ENCODE measurements at regions not wholly inside any gene's neighbourhood (a gene's known extent, or its start where the extent isn't known, plus 50 kb on each side); places are given as distances from the start of the nearest gene placed in this dataset.

- H4K20me1 ChIP-seq (ENCODE audit: insufficient read depth, low read depth, low read length) = no peaks in the 10 kb centered on the region
- no peak overlapping the region for H3K27ac ChIP-seq (ENCODE audit: low read length)
- H3K27me3 ChIP-seq (ENCODE audit: low read length) = no peaks in the 10 kb centered on the region
- no peak overlapping the region for H3K4me3 ChIP-seq (ENCODE audit: low read length)
- no peak overlapping the region for H2AFZ ChIP-seq (ENCODE audit: low read length)
- DNase-seq = no peak
- H3K4me2 ChIP-seq (ENCODE audit: low read depth, low read length, poor library complexity, severe bottlenecking) = no peak overlapping the region
- no peaks in the 10 kb centered on the region for H3K79me2 ChIP-seq (ENCODE audit: low read length)
- H3K36me3 ChIP-seq (ENCODE audit: insufficient read depth, low read length) = no peaks in the 10 kb centered on the region
- no peaks in the 10 kb centered on the region for H3K9me2 ChIP-seq (replicated peaks; ENCODE audit: insufficient read depth, low read length)
- H3K9me3 ChIP-seq (ENCODE audit: low read length) = no peaks in the 10 kb centered on the region
- no peaks in the 10 kb centered on the region for H3K4me1 ChIP-seq (ENCODE audit: low read length)
- H3K9ac ChIP-seq (ENCODE audit: low read length) = no peak overlapping the region
These were observed 102.4 kb downstream of the ENGASE start for GRCh38 chr17:79176792-79177601.

GRCh38 chr17:79174905-79175856 is 100.6 kb downstream of the ENGASE start:
- Histone ChIP-seq H3K9me2 (replicated peaks; ENCODE audit: insufficient read depth, low read length) (no peaks in the 10 kb centered on the region), H3K9me3 (ENCODE audit: low read length) (no peaks in the 10 kb centered on the region), H3K4me1 (ENCODE audit: low read length) (no peaks in the 10 kb centered on the region), H3K79me2 (ENCODE audit: low read length) (no peaks in the 10 kb centered on the region), H3K4me2 (ENCODE audit: low read depth, low read length, poor library complexity, severe bottlenecking) (no peak overlapping the region), H3K4me3 (ENCODE audit: low read length) (no peak overlapping the region), H3K9ac (ENCODE audit: low read length) (no peak overlapping the region), H3K36me3 (ENCODE audit: insufficient read depth, low read length) (no peaks in the 10 kb centered on the region), H2AFZ (ENCODE audit: low read length) (no peak overlapping the region), H4K20me1 (ENCODE audit: insufficient read depth, low read depth, low read length) (no peaks in the 10 kb centered on the region), H3K27me3 (ENCODE audit: low read length) (no peaks in the 10 kb centered on the region), H3K27ac (ENCODE audit: low read length) (no peak overlapping the region)
- no peak for DNase-seq

DNA sequence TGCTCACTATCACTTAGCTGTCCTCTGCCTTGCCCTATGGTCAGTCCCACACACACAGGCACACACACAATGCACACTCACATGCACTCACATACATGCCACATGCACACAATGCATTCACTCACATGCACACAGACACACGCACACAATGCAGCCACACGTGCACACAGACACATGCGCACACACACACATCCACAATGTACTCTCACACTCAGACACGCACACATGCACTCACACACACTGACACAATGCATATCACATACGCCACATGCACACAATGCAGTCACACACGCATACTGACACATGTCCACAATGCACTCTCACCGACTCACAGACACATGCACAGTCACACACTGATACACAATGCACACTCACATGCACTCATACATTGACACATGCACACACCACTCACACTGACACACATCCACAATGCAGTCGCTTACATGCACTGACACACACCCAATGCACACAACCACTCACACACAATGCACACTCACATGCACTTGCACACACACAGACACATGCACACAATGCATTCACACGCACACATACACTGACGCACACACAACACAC is 99.7 kb downstream of the ENGASE start:
- Histone ChIP-seq H4K20me1 (ENCODE audit: insufficient read depth, low read depth, low read length) (no peaks in the 10 kb centered on the region), H3K4me3 (ENCODE audit: low read length) (no peak overlapping the region), H3K79me2 (ENCODE audit: low read length) (no peaks in the 10 kb centered on the region), H3K9ac (ENCODE audit: low read length) (no peak overlapping the region), H3K9me2 (replicated peaks; ENCODE audit: insufficient read depth, low read length) (no peaks in the 10 kb centered on the region), H3K4me2 (ENCODE audit: low read depth, low read length, poor library complexity, severe bottlenecking) (no peak overlapping the region), H3K4me1 (ENCODE audit: low read length) (no peaks in the 10 kb centered on the region), H3K36me3 (ENCODE audit: insufficient read depth, low read length) (no peaks in the 10 kb centered on the region), H2AFZ (ENCODE audit: low read length) (no peak overlapping the region), H3K27me3 (ENCODE audit: low read length) (no peaks in the 10 kb centered on the region), H3K9me3 (ENCODE audit: low read length) (no peaks in the 10 kb centered on the region), H3K27ac (ENCODE audit: low read length) (no peak overlapping the region)
- DNase-seq = no peak

- Histone ChIP-seq H3K4me3 (ENCODE audit: low read length) (no peak overlapping the region), H3K9me3 (ENCODE audit: low read length) (no peaks in the 10 kb centered on the region), H3K36me3 (ENCODE audit: insufficient read depth, low read length) (no peaks in the 10 kb centered on the region), H3K4me2 (ENCODE audit: low read depth, low read length, poor library complexity, severe bottlenecking) (no peak overlapping the region), H4K20me1 (ENCODE audit: insufficient read depth, low read depth, low read length) (no peaks in the 10 kb centered on the region), H3K4me1 (ENCODE audit: low read length) (peaks cover 5% of the 10 kb centered on the region), H3K27ac (ENCODE audit: low read length) (no peak overlapping the region), H2AFZ (ENCODE audit: low read length) (no peak overlapping the region), H3K79me2 (ENCODE audit: low read length) (no peaks in the 10 kb centered on the region), H3K9ac (ENCODE audit: low read length) (no peak overlapping the region), H3K27me3 (ENCODE audit: low read length) (no peaks in the 10 kb centered on the region), H3K9me2 (replicated peaks; ENCODE audit: insufficient read depth, low read length) (no peaks in the 10 kb centered on the region)
- no peak for DNase-seq
These were observed 96.6 kb downstream of the ENGASE start for GRCh38 chr17:79171188-79171587.

GRCh38 chr17:79169861-79170260 is 95.2 kb downstream of the ENGASE start:
- Histone ChIP-seq H3K9me3 (ENCODE audit: low read length) (no peaks in the 10 kb centered on the region), H2AFZ (ENCODE audit: low read length) (no peak overlapping the region), H3K9ac (ENCODE audit: low read length) (no peak overlapping the region), H3K27ac (ENCODE audit: low read length) (no peak overlapping the region), H3K27me3 (ENCODE audit: low read length) (no peaks in the 10 kb centered on the region), H3K4me2 (ENCODE audit: low read depth, low read length, poor library complexity, severe bottlenecking) (no peak overlapping the region), H3K79me2 (ENCODE audit: low read length) (no peaks in the 10 kb centered on the region), H3K4me1 (ENCODE audit: low read length) (peaks cover 5% of the 10 kb centered on the region), H3K9me2 (replicated peaks; ENCODE audit: insufficient read depth, low read length) (no peaks in the 10 kb centered on the region), H3K4me3 (ENCODE audit: low read length) (no peak overlapping the region), H3K36me3 (ENCODE audit: insufficient read depth, low read length) (no peaks in the 10 kb centered on the region), H4K20me1 (ENCODE audit: insufficient read depth, low read depth, low read length) (no peaks in the 10 kb centered on the region)
- no peak for DNase-seq

DNA sequence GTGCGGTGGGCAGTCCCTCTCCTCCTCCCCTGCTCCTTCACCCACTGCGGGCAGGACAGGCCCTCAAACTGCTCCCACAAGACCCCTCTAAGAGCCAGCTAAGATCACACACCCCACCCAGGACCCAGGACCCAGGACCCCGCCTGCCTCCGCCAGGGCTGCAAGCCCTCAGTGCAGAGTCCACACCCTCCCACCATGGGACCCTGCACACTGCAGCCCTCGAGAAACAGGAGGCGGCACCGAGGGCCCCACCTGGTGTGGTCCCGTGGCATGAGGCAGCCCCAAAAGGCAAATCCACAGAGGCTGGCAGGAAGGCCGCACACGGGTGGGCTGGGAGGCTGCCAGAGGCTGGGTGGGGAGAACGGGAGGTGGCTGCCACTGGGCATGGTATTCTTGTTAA is 94.7 kb downstream of the ENGASE start:
- no peaks in the 10 kb centered on the region for H3K9me3 ChIP-seq (ENCODE audit: low read length)
- DNase-seq = no peak

DNA sequence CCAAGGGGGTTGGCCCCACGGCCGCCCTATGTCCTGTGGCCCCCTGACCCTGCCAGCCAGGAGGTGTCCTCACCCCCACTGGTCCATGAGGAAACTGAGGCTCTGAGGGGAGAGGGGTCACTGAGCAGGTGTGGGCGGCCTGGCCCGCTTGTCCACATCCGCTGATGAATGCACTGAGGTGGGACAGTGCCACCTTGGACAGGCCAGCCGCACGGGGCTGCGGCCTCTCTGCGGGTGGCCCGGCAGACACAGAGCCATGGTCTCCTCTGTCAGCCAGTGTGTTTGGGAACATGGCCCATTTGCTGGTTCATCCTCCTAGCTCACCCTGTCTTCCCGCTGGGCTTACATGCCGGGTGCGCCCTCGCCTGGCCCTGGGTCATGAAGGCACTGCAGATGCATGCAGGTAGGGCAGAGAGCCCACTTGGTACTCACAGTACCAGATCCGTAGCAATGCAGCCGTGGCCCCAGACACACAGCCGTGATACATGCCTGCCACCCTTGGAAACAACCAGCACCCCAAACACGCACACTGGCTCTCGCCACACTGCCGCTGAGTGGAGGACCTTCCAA is 93.9 kb downstream of the ENGASE start:
- no peak overlapping the region for H3K4me3 ChIP-seq (ENCODE audit: low read length)

More for the DNA sequence above, 94.7 kb downstream of the ENGASE start:
- Histone ChIP-seq H3K79me2 (ENCODE audit: low read length) (no peaks in the 10 kb centered on the region), H3K27me3 (ENCODE audit: low read length) (no peaks in the 10 kb centered on the region), H3K27ac (ENCODE audit: low read length) (no peak overlapping the region), H3K4me2 (ENCODE audit: low read depth, low read length, poor library complexity, severe bottlenecking) (no peak overlapping the region), H2AFZ (ENCODE audit: low read length) (no peak overlapping the region), H3K9me2 (replicated peaks; ENCODE audit: insufficient read depth, low read length) (no peaks in the 10 kb centered on the region), H3K4me1 (ENCODE audit: low read length) (peaks cover 5% of the 10 kb centered on the region), H3K36me3 (ENCODE audit: insufficient read depth, low read length) (no peaks in the 10 kb centered on the region), H3K9ac (ENCODE audit: low read length) (no peak overlapping the region), H4K20me1 (ENCODE audit: insufficient read depth, low read depth, low read length) (no peaks in the 10 kb centered on the region), H3K4me3 (ENCODE audit: low read length) (no peak overlapping the region)

DNA sequence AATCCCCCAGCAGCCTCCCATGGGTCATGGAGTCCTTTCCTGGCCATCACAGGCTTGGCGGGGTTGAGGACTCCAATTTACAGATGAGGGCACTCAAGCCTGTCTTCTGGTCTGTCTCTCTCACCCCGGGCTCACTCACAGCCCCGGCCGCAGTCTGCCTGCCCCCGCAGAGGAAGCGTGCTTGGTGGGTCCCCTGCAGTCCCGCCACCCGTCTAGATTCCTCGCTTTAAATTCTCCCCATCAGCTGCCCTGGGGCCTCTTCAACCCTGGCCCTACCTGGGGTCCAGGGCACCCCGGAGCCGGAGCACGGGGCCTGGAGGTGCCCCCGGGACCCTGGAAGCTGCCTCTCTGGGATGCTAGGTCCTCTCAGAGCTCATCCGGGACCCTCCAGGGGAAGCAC is 92.9 kb downstream of the ENGASE start:
- Histone ChIP-seq H3K9me3 (ENCODE audit: low read length) (no peaks in the 10 kb centered on the region), H3K4me1 (ENCODE audit: low read length) (peaks cover 5% of the 10 kb centered on the region), H3K27ac (ENCODE audit: low read length) (no peak overlapping the region), H3K27me3 (ENCODE audit: low read length) (no peaks in the 10 kb centered on the region), H2AFZ (ENCODE audit: low read length) (no peak overlapping the region), H3K4me3 (ENCODE audit: low read length) (no peak overlapping the region), H3K79me2 (ENCODE audit: low read length) (no peaks in the 10 kb centered on the region), H3K4me2 (ENCODE audit: low read depth, low read length, poor library complexity, severe bottlenecking) (no peak overlapping the region), H3K9me2 (replicated peaks; ENCODE audit: insufficient read depth, low read length) (no peaks in the 10 kb centered on the region), H4K20me1 (ENCODE audit: insufficient read depth, low read depth, low read length) (no peaks in the 10 kb centered on the region), H3K36me3 (ENCODE audit: insufficient read depth, low read length) (no peaks in the 10 kb centered on the region), H3K9ac (ENCODE audit: low read length) (no peak overlapping the region)
- no peak for DNase-seq

More for the DNA sequence above, 93.9 kb downstream of the ENGASE start:
- Histone ChIP-seq H4K20me1 (ENCODE audit: insufficient read depth, low read depth, low read length) (no peaks in the 10 kb centered on the region), H3K4me1 (ENCODE audit: low read length) (peaks cover 5% of the 10 kb centered on the region), H3K9ac (ENCODE audit: low read length) (no peak overlapping the region), H3K36me3 (ENCODE audit: insufficient read depth, low read length) (no peaks in the 10 kb centered on the region), H3K9me3 (ENCODE audit: low read length) (no peaks in the 10 kb centered on the region), H2AFZ (ENCODE audit: low read length) (no peak overlapping the region), H3K9me2 (replicated peaks; ENCODE audit: insufficient read depth, low read length) (no peaks in the 10 kb centered on the region), H3K27me3 (ENCODE audit: low read length) (no peaks in the 10 kb centered on the region), H3K27ac (ENCODE audit: low read length) (no peak overlapping the region), H3K4me2 (ENCODE audit: low read depth, low read length, poor library complexity, severe bottlenecking) (no peak overlapping the region), H3K79me2 (ENCODE audit: low read length) (no peaks in the 10 kb centered on the region)
- peak; percentile 72 for DNase-seq
